ENCODE measurements at regions not wholly inside any gene's neighbourhood (a gene's known extent, or its start where the extent isn't known, plus 50 kb on each side); places are given as distances from the start of the nearest gene placed in this dataset.

DNA sequence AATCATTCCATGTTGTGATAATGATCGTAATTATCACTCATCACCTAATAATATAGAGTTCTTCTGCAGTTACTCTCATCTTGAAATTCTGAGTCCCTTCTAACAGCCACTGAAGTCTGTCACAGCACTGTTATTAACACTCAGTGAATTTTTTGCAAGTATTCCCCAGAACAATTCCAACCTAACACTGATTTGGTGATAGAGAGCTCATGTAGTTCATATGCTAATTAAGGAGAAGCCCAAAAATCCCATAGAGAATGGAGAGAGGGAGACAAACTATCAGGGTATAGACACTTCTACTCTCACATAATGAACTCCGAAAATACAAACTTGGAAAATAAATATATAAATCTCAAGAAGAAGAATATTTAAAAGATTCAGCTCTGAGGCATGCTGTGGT lies 1253.4 kb upstream of the NXPH2 start:
- H3K27ac ChIP-seq (ENCODE audit: extremely low read depth, low read depth, low read length), result no peak overlapping the region
- H2AFZ ChIP-seq (ENCODE audit: low read depth, low read length), result no peak overlapping the region
- no peak overlapping the region for H3K4me2 ChIP-seq (ENCODE audit: insufficient read depth, low read length)
- H3K9me3 ChIP-seq (replicated peaks; ENCODE audit: control insufficient read depth, insufficient read depth, low read depth, low read length), result no peaks in the 10 kb centered on the region
- H4K20me1 ChIP-seq (replicated peaks; ENCODE audit: control insufficient read depth, insufficient read depth, low read length), result no peaks in the 10 kb centered on the region
- no peaks in the 10 kb centered on the region for H3K9me1 ChIP-seq (ENCODE audit: control insufficient read depth, insufficient read depth, low read length)
- ATAC-seq (no peak), FAIRE-seq (no peak), DNase-seq (ENCODE audit: extremely low read depth in 1 of 4, low spot score in 3 of 4) (no peak)
- no peaks in the 10 kb centered on the region for H3K4me1 ChIP-seq (replicated peaks in 1 of 2; ENCODE audit: control insufficient read depth in 2 of 2, insufficient read depth in 2 of 2, low read length in 2 of 2)
- no peaks in the 10 kb centered on the region for H3K79me2 ChIP-seq (ENCODE audit: control insufficient read depth, insufficient read depth, low read length)
- in situ Hi-C loops (cut with MboI), result no loop called here
- intact Hi-C loops (cut with micrococcal nuclease), result no loop called here
- WGBS (ENCODE audit: insufficient coverage, low coverage, missing lambda C conversion rate), result 3% methylated on average over 2 of the region's 2 CpGs
- ChIA-PET CTCF (ENCODE audit: low intra/inter-chr PET ratio) (no interaction called here), POLR2A (no interaction called here)
- no peak for TF ChIP-seq NFIX (CRISPR knock-in tag; IDR thresholded peaks at IDR 0.05; ENCODE audit: low read depth)
- TF ChIP-seq, protein P1, sequence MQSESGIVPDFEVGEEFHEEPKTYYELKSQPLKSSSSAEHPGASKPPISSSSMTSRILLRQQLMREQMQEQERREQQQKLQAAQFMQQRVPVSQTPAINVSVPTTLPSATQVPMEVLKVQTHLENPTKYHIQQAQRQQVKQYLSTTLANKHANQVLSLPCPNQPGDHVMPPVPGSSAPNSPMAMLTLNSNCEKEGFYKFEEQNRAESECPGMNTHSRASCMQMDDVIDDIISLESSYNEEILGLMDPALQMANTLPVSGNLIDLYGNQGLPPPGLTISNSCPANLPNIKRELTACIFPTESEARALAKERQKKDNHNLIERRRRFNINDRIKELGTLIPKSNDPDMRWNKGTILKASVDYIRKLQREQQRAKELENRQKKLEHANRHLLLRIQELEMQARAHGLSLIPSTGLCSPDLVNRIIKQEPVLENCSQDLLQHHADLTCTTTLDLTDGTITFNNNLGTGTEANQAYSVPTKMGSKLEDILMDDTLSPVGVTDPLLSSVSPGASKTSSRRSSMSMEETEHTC (IDR thresholded peaks at IDR 0.05), result no peak
- TF ChIP-seq, protein P2, sequence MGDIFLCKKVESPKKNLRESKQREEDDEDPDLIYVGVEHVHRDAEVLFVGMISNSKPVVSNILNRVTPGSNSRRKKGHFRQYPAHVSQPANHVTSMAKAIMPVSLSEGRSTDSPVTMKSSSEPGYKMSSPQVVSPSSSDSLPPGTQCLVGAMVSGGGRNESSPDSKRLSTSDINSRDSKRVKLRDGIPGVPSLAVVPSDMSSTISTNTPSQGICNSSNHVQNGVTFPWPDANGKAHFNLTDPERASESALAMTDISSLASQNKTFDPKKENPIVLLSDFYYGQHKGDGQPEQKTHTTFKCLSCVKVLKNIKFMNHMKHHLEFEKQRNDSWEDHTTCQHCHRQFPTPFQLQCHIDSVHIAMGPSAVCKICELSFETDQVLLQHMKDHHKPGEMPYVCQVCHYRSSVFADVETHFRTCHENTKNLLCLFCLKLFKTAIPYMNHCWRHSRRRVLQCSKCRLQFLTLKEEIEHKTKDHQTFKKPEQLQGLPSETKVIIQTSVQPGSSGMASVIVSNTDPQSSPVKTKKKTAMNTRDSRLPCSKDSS (IDR thresholded peaks at IDR 0.05; ENCODE audit: low read depth, partially characterized antibody), result no peak
- no peak for TF ChIP-seq LARP7 (IDR thresholded peaks at IDR 0.05)
- no peak for TF ChIP-seq CREB1 (IDR thresholded peaks at IDR 0.05)
- no peak for TF ChIP-seq CREB1 (CRISPR knock-in tag; IDR thresholded peaks at IDR 0.05)
- no peaks in the 10 kb centered on the region for H3K36me3 ChIP-seq (ENCODE audit: control insufficient read depth, insufficient read depth, low read length)
- no peaks in the 10 kb centered on the region for H3K27me3 ChIP-seq (ENCODE audit: control insufficient read depth in 2 of 2, insufficient read depth in 2 of 2, low read length in 2 of 2)
- no peak overlapping the region for H3K4me3 ChIP-seq
- no peak overlapping the region for H3K9ac ChIP-seq (ENCODE audit: insufficient read depth in 1 of 2, low read depth in 2 of 2, low read length in 2 of 2)
- BruUV-seq (replicated peaks), result no TSS peak
